HTERT RPE-1 (cell line): ENCODE measurements at regions not wholly inside any gene's neighbourhood (a gene's known extent, or its start where the extent isn't known, plus 50 kb on each side); places are given as distances from the start of the nearest gene placed in this dataset.

Experiments used
- in situ Hi-C: fragments of 300-500 bp; cut with MboI; formaldehyde crosslinking; loops from 4 replicates; pipeline ENCODE4 v1.14.3; 2020; ENCODE audit warnings: low sequenced_read_pairs

DNA sequence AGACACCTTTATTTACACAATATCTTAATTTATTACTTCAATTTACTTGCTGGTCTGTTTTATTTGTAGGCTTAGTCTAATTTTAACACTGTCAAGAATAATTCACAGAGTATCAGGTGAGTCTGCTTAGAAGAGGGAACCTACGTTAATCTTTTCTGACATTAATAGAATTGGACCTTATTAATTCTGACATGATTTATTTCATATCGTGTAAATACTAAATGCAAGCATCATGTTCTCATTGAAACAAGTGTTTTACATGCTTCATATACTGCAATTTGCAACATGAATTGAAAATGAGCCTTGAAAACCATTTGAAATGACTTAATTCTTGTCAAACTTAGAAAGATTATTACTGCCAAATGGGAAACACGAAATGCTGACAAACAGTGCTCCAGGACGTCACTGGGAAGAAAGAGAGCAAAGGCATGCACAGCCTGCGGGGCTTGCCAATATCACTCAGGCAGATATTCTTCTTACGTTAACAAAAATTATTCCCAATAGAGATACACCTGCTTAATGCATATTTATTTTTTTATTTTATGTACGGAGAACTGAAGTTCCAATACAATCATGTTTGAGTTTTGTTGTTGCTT, 282.0 kb upstream of the AKR1E2 start:
- in situ Hi-C loops = no loop called here

DNA sequence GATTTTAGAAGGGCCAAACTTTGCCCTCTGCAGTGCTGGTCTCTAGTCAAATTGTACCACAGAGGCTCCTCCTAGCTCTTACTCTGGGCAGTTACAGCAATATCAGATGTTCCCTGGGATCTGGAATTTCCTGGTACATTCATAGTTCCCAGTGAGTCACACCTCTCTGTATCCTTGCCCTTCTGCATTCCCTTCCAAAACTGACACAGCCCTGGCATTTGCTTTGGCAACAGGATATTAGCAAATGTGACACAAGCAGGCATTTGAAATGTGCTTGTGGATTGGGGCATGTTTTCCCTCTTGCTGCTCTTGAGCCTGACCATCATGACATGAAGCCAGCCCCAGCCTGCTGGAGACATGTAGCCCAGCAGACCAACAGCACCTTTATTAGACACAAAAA, 284.7 kb upstream of the AKR1E2 start:
- in situ Hi-C loops = no loop called here

DNA sequence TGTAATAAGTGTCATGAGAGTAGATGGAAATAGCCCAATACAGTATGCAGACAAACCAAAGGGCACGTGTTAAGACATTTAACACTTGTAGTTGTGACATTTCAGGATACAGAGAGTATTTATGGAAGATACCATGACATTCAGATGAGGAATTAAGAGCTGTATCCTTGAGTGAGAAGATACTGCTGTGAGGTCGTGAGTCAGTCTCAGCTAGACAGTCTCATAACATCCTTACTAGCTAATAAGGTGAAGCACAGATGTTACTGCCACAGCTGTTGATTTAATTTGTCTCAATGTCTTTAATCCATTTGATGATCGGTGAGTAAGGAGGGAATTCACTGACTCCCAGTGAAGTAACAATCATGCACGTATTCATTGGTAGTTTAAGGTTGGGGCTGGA, 288.0 kb upstream of the AKR1E2 start:
- in situ Hi-C loops = no loop called here

DNA sequence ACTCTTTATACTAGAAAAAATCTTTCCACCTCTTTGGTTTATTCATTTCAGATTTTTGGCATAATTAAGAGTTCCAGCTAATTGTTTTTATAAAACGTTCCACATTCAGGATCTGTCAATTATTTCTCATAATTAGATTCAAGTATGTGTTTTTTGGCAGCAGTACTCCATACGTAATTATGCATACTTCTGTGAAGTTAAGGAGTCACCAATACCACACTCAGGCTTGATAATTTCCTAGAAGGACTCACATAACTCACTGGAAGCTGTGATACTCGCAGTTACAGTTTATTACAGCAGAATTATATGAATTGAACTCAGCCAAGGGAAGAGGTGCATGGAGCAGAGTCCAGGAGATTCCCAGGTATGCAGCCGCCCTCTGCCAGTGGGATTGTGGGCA, 290.5 kb upstream of the AKR1E2 start:
- in situ Hi-C loops = no loop called here

DNA sequence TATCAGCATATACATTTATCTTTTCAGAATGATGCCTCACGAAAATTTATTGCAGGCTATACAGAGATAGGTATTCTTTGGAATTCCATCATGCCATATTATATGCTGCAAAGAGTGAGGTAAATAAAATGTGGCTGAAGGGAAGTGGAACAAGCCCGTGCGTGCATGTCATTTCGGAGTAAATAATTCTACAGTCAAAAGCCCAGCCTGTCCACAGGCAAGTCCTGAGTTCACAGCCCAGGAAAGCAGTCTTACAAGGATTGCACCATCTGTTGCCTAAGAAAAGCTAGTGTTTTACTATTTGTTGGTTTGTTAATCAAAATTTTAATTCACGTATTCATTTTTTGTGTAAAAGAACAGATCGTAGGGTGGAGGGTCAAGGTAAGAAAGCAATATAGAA, 292.4 kb upstream of the AKR1E2 start:
- in situ Hi-C loops = no loop called here

DNA sequence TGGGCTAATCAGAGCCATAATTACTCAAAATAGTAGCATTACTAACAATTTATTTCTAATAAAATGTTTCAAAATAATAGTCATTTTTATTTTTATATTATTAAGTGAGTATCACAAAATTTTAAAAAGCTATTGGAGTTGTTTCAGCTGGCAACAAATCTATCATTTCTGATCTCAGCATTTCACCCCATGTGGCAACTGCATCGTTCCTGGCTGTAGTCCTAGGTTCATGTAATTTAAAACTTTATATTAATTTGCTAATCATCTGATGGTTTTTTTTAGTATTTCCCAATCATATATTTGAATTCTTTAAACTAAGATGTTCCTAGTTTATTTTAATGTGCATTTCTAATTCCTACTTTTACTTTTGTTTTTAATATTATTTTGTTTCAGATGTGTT, 293.0 kb upstream of the AKR1E2 start:
- in situ Hi-C loops = no loop called here

DNA sequence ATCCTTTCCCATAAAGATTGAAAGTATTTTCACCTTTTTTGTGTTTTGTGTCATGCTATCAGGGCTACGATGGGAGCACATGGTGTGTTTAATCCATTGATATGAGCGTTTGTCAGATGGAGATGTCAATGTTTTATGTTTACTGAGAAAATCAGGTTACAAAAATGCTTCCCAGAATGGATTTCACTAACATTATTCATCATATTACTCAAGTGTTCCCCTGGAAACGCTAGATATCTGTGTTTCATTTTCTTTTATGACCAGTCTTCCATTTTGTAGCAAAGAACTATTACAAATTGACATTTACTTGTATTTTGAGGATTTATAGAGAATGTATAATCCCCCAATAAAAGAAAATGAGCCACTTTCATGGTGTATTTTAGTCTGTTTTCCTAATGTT, 293.5 kb upstream of the AKR1E2 start:
- in situ Hi-C loops = no loop called here

DNA sequence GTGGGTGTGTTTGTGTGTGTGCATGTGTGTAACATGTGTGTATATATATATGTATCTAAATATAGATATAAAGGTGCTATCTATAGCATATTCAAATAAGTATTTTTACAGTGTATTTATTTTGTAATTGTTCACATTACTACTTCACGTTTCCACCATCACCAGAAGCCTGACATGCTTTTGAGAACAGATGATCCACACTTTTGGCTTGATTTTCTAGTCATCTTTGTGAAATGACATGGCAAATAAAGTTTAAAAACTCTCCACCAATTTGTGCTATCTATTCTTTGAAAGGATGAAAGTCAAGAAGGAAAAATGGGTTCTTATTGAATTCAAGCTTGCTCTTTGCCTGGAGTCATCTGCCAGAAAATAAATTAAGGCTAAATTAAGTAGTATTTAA, 294.0 kb upstream of the AKR1E2 start:
- in situ Hi-C loops = no loop called here

DNA sequence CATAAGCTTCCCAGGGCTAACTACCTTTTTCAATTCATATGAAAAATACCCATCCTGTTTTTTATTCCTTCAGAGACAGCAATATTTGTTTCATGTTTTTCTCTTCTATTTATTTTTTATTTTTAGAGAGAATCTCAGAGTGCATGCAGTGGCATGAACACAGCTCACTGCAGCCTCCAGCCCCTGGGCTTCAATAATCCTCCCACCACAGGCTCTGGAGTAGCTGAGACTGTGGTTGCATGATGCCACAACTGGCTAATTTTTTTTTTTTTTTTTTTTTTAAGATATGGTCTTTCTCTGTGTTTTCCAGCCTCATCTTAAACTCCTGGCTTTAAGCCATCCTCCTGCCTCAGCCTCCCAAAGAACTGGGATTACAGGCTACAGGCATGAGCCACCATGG, 296.7 kb upstream of the AKR1E2 start:
- in situ Hi-C loops = no loop called here

DNA sequence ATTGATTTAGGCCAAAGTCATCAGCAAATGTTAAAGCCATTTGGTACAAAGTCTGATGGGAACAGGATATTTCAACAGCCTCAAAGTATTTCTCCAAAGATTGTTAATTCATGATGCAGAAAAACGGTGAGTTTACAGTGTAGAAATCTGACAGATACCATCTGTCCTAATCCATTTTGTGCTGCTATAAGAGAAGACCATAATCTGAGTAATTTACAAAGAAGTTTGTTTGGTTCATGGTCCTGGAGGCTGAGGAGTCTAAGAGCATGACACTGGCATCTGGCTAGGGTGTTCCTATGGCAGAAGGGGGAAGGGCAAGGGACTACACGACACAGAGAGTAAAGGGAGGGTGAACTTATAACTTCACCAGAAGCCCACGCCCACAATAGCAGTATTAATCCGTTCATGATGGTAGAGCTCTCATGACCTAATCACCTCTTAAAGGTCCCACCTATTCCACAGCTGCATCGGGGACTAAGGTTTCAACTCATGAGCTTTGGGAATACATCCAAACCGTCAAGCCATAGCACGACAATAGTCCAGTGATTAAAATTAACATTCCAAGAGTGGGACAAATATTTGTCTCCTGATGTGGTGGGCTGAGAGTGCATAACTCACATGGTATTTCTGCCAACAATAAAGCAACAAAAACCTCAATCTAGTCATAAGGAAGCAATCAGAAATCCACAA, 298.6 kb upstream of the AKR1E2 start:
- in situ Hi-C loops = no loop called here

DNA sequence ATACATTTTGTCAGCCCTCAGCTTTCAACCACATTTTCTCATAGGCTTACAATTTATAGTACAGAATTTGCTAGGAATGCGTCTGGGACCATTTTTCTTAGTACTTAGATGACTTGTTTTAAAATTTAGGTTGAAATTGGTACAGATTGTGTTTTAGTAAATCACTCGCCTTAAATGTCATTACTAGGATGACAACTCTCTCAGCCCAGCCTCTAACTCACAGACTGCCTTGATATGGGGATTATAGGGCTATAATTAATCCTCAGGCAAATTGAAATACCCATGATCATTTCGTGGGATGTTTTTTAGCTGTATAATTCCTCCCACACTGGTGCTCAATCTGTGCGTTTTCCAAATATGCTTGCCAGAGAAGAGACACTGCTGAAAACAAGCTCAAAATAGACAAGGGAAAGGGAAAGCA, 299.7 kb upstream of the AKR1E2 start:
- in situ Hi-C loops = no loop called here

DNA sequence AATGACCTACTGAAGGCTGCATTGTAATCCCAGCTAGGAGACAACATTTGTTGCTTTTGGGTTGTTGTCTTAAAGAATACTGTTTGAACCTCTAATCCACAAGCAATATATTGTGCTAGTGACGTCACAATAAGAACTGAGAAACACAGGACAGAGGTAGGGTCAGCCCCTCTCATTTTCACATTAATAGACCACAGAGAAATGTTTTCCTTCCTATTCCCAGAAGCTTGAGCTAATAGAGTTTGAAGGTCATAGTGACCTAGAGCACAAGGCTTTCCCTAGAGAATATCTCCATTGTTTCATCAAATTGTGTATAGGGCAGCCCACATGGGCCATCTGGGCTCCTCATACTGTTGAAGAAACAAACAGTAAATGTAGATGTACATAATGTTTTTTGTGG, 300.9 kb upstream of the AKR1E2 start:
- in situ Hi-C loops = no loop called here

DNA sequence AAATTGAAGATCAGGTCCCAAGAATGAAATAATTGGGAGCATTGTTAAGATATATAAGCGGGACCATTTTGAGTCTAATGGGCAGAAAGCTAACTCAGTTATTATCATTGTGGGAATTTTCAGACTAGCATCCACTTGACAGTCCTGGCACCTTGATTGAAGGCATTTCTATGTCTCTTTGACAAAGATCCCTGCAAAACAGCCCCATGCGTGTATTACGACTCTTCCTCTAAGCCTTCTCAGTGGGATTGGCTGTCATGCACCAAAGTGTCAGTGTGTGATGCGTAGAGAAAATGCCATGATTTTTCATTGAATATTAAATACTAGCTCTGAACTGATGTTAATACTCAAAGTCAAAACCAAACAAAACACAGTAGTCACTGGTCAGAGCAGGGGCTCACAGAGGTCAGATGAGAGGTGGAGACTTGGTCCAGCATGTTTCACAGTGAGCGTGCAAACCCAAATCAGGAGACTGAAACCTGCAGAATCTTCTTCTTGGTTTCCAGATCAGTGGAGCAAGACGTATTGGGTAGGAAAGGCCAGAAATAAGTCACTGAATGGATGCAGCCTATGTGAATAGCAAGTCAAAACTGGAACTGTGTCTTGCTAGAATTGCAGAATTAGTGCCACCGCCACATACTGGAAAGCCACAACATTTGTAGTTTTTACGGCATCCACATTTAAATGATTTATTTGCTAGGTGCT, 303.6 kb upstream of the AKR1E2 start:
- in situ Hi-C loops = no loop called here

DNA sequence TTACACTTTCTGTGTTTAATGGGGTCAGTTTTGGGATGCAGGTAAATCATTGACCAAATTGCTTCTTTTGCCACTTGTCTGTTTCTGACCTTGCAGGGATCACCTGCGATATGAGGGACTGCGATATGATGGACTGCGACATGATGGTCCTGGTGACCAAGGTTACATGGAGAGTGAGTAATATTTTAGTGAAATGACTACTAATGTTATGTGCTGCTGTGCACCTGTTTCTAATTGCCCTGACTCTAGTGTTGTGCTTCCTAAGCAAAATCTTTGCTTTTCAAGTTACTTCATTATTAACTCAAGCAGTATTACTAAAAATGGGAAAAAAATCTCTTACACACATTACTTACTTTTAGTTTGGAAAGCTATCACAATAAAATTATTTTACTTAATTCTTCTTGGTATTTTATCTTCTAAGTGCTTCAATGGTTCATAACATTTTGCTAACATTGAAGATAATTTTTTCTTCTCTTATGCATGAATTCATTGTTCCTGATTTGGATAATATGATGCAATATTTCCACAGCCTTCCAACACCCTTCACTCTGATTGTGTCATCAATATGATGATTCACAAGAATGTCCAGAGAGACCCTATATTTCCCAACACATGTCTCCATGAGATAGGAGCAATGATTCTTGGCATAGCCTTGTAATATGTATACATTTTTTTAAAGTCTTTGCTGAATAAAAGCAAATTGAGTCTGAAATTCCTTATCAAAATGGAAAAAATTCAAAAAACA, 306.2 kb upstream of the AKR1E2 start:
- in situ Hi-C loops = no loop called here

DNA sequence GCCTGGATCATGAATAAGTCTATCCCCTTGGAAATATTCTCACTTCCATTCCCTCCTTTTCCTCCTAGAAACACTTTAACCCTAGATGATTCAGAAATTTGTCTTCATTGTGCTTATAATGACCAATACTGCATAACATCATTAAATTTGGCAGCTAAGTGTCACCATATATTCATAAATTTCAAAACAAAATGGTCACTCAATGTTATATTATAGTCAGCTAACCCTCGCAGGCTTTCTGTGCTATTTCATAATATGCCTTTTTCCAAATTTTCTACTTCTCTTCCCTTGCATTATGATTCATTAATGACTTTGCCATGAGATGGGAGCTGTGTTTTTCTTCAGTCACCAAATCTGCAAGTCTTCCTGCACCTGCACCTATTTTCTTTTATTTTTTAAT, 308.3 kb upstream of the AKR1E2 start:
- in situ Hi-C loops = no loop called here

DNA sequence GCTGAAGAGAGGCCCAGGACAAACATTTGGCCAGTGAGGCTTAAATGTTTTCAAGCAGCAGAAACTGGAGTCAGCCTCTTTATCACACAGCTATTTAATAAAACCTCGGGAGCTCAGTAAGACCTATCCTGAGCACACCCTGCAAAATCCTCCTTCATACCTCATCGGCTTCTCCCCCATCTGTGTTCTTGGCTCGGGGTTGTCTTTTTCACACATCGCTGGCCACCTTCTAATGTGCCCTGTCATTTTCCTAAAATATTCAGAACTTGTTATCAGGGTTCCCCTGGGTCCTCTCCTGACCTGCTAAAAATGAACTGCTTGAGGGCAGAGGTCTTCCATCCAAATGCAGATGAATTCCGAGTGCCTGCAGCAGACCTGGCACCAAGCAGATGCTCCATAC, 310.3 kb upstream of the AKR1E2 start:
- in situ Hi-C loops = no loop called here

DNA sequence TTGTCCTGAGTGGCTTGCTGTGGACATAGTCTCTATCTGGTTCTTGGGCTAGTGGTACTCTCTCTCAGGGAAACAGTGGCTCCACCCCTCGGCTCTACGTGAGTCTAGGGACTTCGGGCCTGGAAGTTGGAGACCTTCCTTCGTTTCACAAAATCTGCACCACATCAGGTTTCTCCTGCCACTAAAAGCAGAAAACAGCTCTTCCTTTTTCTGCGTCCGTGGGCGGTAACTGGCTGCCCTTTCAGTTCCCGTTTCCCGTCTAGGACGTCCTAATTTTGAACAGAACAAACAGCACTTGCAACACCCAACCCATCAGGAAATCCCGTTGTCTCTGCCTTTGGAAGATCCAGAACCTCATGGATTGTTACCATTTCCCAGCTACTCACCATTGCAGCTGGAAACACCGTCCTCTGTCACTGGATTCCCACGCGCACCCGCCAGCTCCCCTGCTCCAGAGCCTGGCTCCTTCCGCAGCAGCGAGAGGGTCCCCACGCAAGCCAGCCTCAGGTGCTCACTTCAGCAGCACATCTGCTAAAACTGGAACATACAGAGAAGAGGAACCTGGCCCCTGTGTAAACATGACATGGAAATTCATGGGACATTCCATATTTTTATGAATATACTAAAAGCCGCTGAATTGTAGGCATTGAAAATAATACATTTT, 311.4 kb upstream of the AKR1E2 start:
- in situ Hi-C loops = no loop called here

DNA sequence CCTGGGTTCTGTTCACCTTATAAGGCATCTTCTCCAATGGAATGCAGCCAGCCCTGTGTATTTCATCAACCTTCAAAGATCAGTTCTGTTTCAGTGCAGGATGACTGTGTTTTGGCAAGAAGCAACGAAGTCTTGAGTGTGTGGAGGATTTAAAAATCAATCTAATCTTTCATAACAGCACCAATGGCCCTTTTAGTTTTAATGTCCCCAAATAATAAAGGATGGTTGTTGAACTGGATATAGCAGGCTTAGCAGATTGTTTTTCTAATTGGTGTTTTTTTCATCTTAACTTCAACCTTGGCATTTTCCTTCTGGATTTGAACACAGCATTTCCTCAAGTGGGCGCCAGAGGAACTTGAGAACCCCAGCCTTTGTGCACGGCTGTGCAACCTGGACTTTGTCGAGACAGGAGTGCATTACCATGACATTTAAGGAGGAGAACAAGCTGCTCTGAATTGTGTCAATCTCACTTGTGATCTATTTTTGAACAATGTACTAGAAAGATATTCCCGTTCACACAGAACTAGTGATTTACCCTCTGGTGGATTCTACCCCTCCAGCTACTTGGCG, 313.3 kb upstream of the AKR1E2 start:
- in situ Hi-C loops = no loop called here

DNA sequence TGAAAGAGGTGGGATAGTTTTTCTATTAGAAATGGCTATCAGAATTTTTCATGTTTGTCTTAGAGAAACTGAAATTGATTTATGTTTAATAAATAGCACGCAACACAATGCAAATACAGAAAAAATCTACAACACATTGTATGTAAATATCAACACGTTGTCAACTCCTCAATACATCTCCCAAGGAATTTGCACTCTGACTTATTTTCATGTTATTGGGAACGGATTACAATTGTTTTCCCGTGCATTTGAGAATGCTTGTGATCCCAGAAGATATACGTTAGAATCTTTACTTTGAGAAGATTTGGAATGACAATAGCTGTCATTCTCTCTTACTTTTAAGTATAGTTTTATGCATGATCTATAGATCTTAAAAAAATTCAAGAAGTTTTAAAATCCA, 313.8 kb upstream of the AKR1E2 start:
- in situ Hi-C loops = no loop called here

DNA sequence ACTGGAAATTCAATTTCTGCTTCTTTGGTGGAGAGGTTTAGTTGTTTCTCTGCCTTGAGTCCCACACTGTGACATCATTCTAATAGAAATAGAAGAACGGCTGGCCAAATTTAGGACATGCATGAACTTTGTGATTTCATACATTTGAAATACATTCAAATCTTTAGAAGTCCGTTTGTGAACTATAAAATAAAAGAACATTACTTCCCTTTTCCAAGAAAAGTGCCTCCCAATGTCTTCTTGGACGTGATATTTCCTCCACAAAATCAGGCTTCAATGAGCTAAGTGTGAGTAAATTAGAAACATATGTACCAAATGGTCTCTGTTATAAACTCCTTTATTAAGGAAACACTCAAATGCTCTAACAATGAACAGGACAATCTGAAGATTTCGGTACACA, 314.5 kb upstream of the AKR1E2 start:
- in situ Hi-C loops = no loop called here

DNA sequence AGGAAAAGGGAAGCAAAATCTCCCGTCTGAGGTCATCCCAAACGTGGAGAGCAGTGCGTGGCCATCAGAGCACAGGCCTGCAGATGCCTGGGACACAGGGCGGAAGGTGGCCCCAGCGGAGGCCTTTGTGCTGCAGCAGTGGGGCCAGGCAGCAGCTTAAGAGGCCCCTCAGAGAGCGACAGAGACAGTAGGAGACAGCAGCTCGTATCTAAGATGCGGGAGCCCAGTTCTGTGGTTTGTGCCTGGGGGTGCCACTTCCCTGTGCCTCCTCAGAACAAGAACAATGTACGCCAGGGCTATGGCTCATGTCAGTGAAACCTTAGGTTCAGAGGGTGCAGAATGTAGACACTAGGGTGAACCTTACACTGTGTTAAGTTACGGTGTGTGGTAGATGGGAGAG, 316.6 kb upstream of the AKR1E2 start:
- in situ Hi-C loops = no loop called here
